Astrocyte of the cerebellum (primary cell): ENCODE measurements at regions not wholly inside any gene's neighbourhood (a gene's known extent, or its start where the extent isn't known, plus 50 kb on each side); places are given as distances from the start of the nearest gene placed in this dataset.
A peak's percentile ranks its signal among the peaks of the same experiment; 100 is the strongest.

Experiments used
- DNase-seq: peaks from one replicate; pipeline ENCODE4 v3.0.0-alpha.2; 2011; ENCODE audit warnings: low read depth
- H3K4me3 ChIP-seq: 2 replicates; pipeline ENCODE4 v1.5.1; 2011; ENCODE audit warnings: mild to moderate bottlenecking, low read depth, low read length, moderate library complexity
- CTCF ChIP-seq: IDR thresholded peaks from 2 replicates; pipeline ENCODE4 v1.5.1; 2012; ENCODE audit warnings: low read length, low read depth, moderate library complexity, mild to moderate bottlenecking; ENCODE audit errors: missing control alignments
- in situ Hi-C: cut with HindIII; loops from 2 replicates; pipeline ENCODE4 v1.10.0; 2017; ENCODE audit warnings: low sequenced_read_pairs

GRCh38 chr5:173780235-173781234 lies 107.6 kb upstream of the CPEB4 start:
- no peak overlapping the region for H3K4me3 ChIP-seq
- in situ Hi-C loops = no loop called here
- DNase-seq = no peak
- no peak for TF ChIP-seq CTCF

GRCh38 chr5:173781432-173781815 lies 106.7 kb upstream of the CPEB4 start:
- no peak for DNase-seq
- no peak for TF ChIP-seq CTCF
- H3K4me3 ChIP-seq = no peak overlapping the region
- in situ Hi-C loops = no loop called here

- H3K4me3 ChIP-seq = no peak overlapping the region
- in situ Hi-C loops = no loop called here
- TF ChIP-seq CTCF = no peak
- DNase-seq = peak; percentile 37
Observed at GRCh38 chr5:173781816-173782670, 106.1 kb upstream of the CPEB4 start.

- in situ Hi-C loops = no loop called here
- TF ChIP-seq CTCF = no peak
- H3K4me3 ChIP-seq = no peak overlapping the region
Observed at GRCh38 chr5:173782671-173783101, 105.5 kb upstream of the CPEB4 start.

GRCh38 chr5:173783371-173783770 lies 104.8 kb upstream of the CPEB4 start:
- H3K4me3 ChIP-seq = no peak overlapping the region
- DNase-seq = no peak
- in situ Hi-C loops = no loop called here
- no peak for TF ChIP-seq CTCF

More at GRCh38 chr5:173782671-173783101, 105.5 kb upstream of the CPEB4 start:
- DNase-seq = no peak

GRCh38 chr5:173785400-173785799 lies 102.7 kb upstream of the CPEB4 start:
- TF ChIP-seq CTCF = no peak
- in situ Hi-C loops = loop anchor here (5.0 kb wide), 1 partner anchor 72 kb away; no protein-coding TSS in a partner anchor
- no peak for DNase-seq
- H3K4me3 ChIP-seq = no peak overlapping the region
